Thymus (tissue), 11 donors: ENCODE measurements at regions not wholly inside any gene's neighbourhood (a gene's known extent, or its start where the extent isn't known, plus 50 kb on each side); places are given as distances from the start of the nearest gene placed in this dataset.

Experiments
- DNase-seq, 9 donors: peaks; one replicate each; pipeline ENCODE4 v3.0.0-alpha.2; 2013; ENCODE audit warnings: low spot score in 9 of 9, low read depth in 6 of 9, missing footprints in 1 of 9
- H3K27ac ChIP-seq, 2 donors: one replicate each; pipeline ENCODE4 v1.5.1; 2013; ENCODE audit warnings: control low read depth in 1 of 2, low read depth in 1 of 2, low read length in 1 of 2, mild to moderate bottlenecking in 1 of 2, moderate library complexity in 1 of 2
- H3K27me3 ChIP-seq, 2 donors: one replicate each; pipeline ENCODE4 v1.5.1; 2013; ENCODE audit warnings: low read length in 1 of 2; ENCODE audit not compliant: control insufficient read depth in 2 of 2, insufficient read depth in 1 of 2
- H3K36me3 ChIP-seq, 2 donors: one replicate each; pipeline ENCODE4 v1.5.1; 2013; ENCODE audit warnings: low read length in 1 of 2, mild to moderate bottlenecking in 1 of 2, moderate library complexity in 1 of 2; ENCODE audit not compliant: control insufficient read depth in 2 of 2, insufficient read depth in 2 of 2
- H3K4me1 ChIP-seq, 2 donors: one replicate each; pipeline ENCODE4 v1.5.1; 2013; ENCODE audit warnings: low read length in 2 of 2; ENCODE audit not compliant: control insufficient read depth in 2 of 2, insufficient read depth in 2 of 2
- H3K4me3 ChIP-seq, 2 donors: one replicate each; pipeline ENCODE4 v1.5.1; 2013; ENCODE audit warnings: low read length in 2 of 2, control low read depth in 1 of 2, mild to moderate bottlenecking in 1 of 2
- H3K9me3 ChIP-seq, 2 donors: one replicate each; pipeline ENCODE4 v1.5.1; 2013; ENCODE audit warnings: low read length in 1 of 2, mild to moderate bottlenecking in 1 of 2; ENCODE audit not compliant: control insufficient read depth in 2 of 2, insufficient read depth in 1 of 2
- WGBS: extraction: QIAGEN DNeasy Blood & Tissue Kit; methylation state at CpG from one replicate; pipeline ENCODE4 v1.1.7; 2013; 5-methylcytosine and 5-hydroxymethylcytosine counted together
- donor health status: healthy.

GRCh38 chr17:34413443-34414119 lies 50.5 kb upstream of the CCL1 start:
- H3K9me3 ChIP-seq: no peaks in the 10 kb centered on the region
- H3K27me3 ChIP-seq: no peaks in the 10 kb centered on the region
- no peak overlapping the region for H3K4me3 ChIP-seq
- H3K36me3 ChIP-seq: no peaks in the 10 kb centered on the region
- 59% methylated on average over 12 of the region's 12 CpGs for WGBS
- no peak for DNase-seq
- no peak overlapping the region for H3K27ac ChIP-seq
- H3K4me1 ChIP-seq: peaks cover 0 to 2% of the 10 kb centered on the region in 2 donors

GRCh38 chr17:34412965-34413441 lies 50.0 kb upstream of the CCL1 start:
- H3K4me1 ChIP-seq: peaks cover 0 to 6% of the 10 kb centered on the region in 2 donors
- no peaks in the 10 kb centered on the region for H3K27me3 ChIP-seq
- no peak for DNase-seq
- WGBS: 97% methylated on average over 3 of the region's 3 CpGs
- H3K27ac ChIP-seq: no peak overlapping the region
- no peaks in the 10 kb centered on the region for H3K9me3 ChIP-seq
- no peak overlapping the region for H3K4me3 ChIP-seq
- no peaks in the 10 kb centered on the region for H3K36me3 ChIP-seq
